ENCODE measurements at regions not wholly inside any gene's neighbourhood (a gene's known extent, or its start where the extent isn't known, plus 50 kb on each side); places are given as distances from the start of the nearest gene placed in this dataset.

DNA sequence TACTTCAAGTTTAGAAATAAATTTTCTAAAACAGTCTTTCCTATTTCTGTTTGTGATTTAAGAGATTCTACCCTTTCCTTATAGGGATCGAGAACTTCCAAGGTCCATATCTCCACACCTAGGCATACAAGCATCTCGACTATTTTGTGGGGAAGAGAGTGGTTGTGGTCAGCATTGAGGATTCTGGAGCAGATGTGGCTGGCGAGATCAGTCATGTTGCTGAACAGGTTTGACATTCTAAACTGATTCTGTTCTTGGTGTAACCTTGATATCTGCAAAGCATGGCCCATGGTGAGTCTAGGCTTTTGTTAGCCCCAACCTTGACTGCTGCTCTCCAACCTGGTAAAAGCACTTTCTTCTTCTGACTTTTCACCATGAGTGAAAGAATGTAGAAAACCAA, 167.6 kb upstream of the POGK start (continued):
- TF ChIP-seq SUZ12 (IDR thresholded peaks at IDR 0.05; ENCODE audit: low read depth, low read length) (no peak), STAG1 (CRISPR knock-in tag; IDR thresholded peaks at IDR 0.05) (no peak), ZSCAN20 (CRISPR knock-in tag; IDR thresholded peaks at IDR 0.05; ENCODE audit: borderline replicate concordance) (no peak), CBFB (CRISPR knock-in tag; IDR thresholded peaks at IDR 0.05) (no peak), ZNF562 (CRISPR knock-in tag; IDR thresholded peaks at IDR 0.05; ENCODE audit: borderline replicate concordance) (no peak), MEIS1 (CRISPR knock-in tag; IDR thresholded peaks at IDR 0.05; ENCODE audit: borderline replicate concordance) (no peak), SYNCRIP (IDR thresholded peaks at IDR 0.05; ENCODE audit: insufficient read depth, low read depth, low read length) (no peak), HNRNPK (IDR thresholded peaks at IDR 0.05; ENCODE audit: low read depth, low read length, poor library complexity, severe bottlenecking) (no peak), BCL6 (CRISPR knock-in tag; IDR thresholded peaks at IDR 0.05) (no peak), POLR2A (IDR thresholded peaks at IDR 0.05; ENCODE audit: insufficient read depth in 1 of 2, low read depth in 2 of 2, low read length in 2 of 2) (no peak), NCOA5 (CRISPR knock-in tag; IDR thresholded peaks at IDR 0.05) (no peak)

DNA sequence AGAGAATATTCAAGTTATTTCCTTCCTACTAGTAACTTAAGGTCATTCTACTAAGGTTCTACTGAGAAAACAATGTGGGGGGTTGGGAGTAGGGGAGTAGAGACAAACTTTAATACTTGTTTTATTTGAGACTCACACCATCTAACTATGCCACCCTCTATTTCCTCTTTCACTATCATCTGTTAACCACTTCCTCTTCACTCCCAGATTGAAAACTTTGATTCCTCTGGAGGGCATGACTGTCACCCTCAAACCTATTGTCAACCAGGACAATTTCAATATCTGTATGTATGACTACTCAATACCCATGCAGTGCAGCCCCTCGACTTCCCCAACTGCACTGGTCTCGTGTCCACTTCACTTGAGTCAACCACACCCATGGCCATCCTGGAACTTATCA, 165.6 kb upstream of the POGK start:
- intact Hi-C loops (cut with micrococcal nuclease; ENCODE audit: unreplicated experiment) (no loop called here), in situ Hi-C loops (cut with HindIII; ENCODE audit: extremely low pct_ligation_motif_present, low pct_unique_long_range_greater_than_20kb) (no loop called here)
- TF ChIP-seq ZNF543 (CRISPR knock-in tag; IDR thresholded peaks at IDR 0.05) (no peak), SALL1 (CRISPR knock-in tag; IDR thresholded peaks at IDR 0.05) (no peak), SNAI1 (CRISPR knock-in tag; IDR thresholded peaks at IDR 0.05; ENCODE audit: borderline replicate concordance) (no peak), GZF1 (CRISPR knock-in tag; IDR thresholded peaks at IDR 0.05) (no peak), ZNF546 (CRISPR knock-in tag; conservative IDR thresholded peaks at IDR 0.05) (no peak), ERF (CRISPR knock-in tag; IDR thresholded peaks at IDR 0.05) (no peak), ZSCAN9 (CRISPR knock-in tag; IDR thresholded peaks at IDR 0.05; ENCODE audit: borderline replicate concordance) (no peak), MIER2 (CRISPR knock-in tag; IDR thresholded peaks at IDR 0.05) (no peak)
- TF ChIP-seq, protein P1, sequence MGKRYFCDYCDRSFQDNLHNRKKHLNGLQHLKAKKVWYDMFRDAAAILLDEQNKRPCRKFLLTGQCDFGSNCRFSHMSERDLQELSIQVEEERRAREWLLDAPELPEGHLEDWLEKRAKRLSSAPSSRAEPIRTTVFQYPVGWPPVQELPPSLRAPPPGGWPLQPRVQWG (CRISPR knock-in tag; IDR thresholded peaks at IDR 0.05; ENCODE audit: borderline replicate concordance, low read depth): no peak
- TF ChIP-seq, protein P2, sequence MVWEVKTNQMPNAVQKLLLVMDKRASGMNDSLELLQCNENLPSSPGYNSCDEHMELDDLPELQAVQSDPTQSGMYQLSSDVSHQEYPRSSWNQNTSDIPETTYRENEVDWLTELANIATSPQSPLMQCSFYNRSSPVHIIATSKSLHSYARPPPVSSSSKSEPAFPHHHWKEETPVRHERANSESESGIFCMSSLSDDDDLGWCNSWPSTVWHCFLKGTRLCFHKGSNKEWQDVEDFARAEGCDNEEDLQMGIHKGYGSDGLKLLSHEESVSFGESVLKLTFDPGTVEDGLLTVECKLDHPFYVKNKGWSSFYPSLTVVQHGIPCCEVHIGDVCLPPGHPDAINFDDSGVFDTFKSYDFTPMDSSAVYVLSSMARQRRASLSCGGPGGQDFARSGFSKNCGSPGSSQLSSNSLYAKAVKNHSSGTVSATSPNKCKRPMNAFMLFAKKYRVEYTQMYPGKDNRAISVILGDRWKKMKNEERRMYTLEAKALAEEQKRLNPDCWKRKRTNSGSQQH (CRISPR knock-in tag; IDR thresholded peaks at IDR 0.05; ENCODE audit: low read depth): no peak
- TF ChIP-seq, protein P3, sequence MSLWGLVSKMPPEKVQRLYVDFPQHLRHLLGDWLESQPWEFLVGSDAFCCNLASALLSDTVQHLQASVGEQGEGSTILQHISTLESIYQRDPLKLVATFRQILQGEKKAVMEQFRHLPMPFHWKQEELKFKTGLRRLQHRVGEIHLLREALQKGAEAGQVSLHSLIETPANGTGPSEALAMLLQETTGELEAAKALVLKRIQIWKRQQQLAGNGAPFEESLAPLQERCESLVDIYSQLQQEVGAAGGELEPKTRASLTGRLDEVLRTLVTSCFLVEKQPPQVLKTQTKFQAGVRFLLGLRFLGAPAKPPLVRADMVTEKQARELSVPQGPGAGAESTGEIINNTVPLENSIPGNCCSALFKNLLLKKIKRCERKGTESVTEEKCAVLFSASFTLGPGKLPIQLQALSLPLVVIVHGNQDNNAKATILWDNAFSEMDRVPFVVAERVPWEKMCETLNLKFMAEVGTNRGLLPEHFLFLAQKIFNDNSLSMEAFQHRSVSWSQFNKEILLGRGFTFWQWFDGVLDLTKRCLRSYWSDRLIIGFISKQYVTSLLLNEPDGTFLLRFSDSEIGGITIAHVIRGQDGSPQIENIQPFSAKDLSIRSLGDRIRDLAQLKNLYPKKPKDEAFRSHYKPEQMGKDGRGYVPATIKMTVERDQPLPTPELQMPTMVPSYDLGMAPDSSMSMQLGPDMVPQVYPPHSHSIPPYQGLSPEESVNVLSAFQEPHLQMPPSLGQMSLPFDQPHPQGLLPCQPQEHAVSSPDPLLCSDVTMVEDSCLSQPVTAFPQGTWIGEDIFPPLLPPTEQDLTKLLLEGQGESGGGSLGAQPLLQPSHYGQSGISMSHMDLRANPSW (CRISPR knock-in tag; IDR thresholded peaks at IDR 0.05; ENCODE audit: borderline replicate concordance): no peak
- Histone ChIP-seq H3K79me2 (ENCODE audit: insufficient read depth, low read length) (no peaks in the 10 kb centered on the region), H3K4me2 (ENCODE audit: low read depth, low read length) (no peak overlapping the region), H3K4me1 (ENCODE audit: insufficient read depth, low read length) (no peaks in the 10 kb centered on the region), H3K27me3 (ENCODE audit: control insufficient read depth in 1 of 2, insufficient read depth in 2 of 2, low read length in 2 of 2) (no peaks in the 10 kb centered on the region), H3K36me3 (replicated peaks in 1 of 2; ENCODE audit: control insufficient read depth in 1 of 2, insufficient read depth in 2 of 2, low read length in 2 of 2) (no peaks in the 10 kb centered on the region), H3K27ac (ENCODE audit: extremely low read length, insufficient read depth, low read length) (no peak overlapping the region), H3K9ac (ENCODE audit: insufficient read depth, low read depth, low read length) (no peak overlapping the region), H2AFZ (ENCODE audit: low read length) (no peak overlapping the region), H4K20me1 (ENCODE audit: insufficient read depth, low read length) (no peaks in the 10 kb centered on the region), H3K4me3 (replicated peaks in 1 of 3; ENCODE audit: insufficient read depth in 1 of 3, low read depth in 2 of 3, low read length in 3 of 3) (no peak overlapping the region), H3K9me3 (ENCODE audit: low read length) (no peaks in the 10 kb centered on the region)
- CTCF ChIA-PET (ENCODE audit: low intra/inter-chr PET ratio, low total read pairs): no interaction called here
- POLR2A ChIA-PET: no interaction called here
- no peak for ATAC-seq
- no peak for FAIRE-seq
- no TSS peak for BruUV-seq (replicated peaks)
- 0% methylated on average over 2 of the region's 2 CpGs for WGBS (ENCODE audit: low lambda C conversion rate)
- DNase-seq (ENCODE audit: low spot score): no peak

All from HepG2 (cell line).